BJ (cell line): ENCODE measurements at regions not wholly inside any gene's neighbourhood (a gene's known extent, or its start where the extent isn't known, plus 50 kb on each side); places are given as distances from the start of the nearest gene placed in this dataset.

Experiments
- CTCF ChIA-PET: fragments of 350-600 bp; formaldehyde crosslinking; extraction: SDS; loops from one replicate; lab custom pipeline; 2021; ENCODE audit warnings: antibody characterized with exemption, inconsistent platforms; lab: Yijun Ruan, JAX
- POLR2A ChIA-PET: fragments of 300-600 bp; sonication (Branson Sonifier 250); formaldehyde crosslinking; extraction: SDS; loops from one replicate; lab custom pipeline; 2021; ENCODE audit warnings: antibody characterized with exemption; lab: Charles Lee
- DNase-seq: peaks from one replicate; pipeline ENCODE4 v3.0.0-alpha.2; 2011; ENCODE audit warnings: low read depth
- H3K27me3 ChIP-seq: 2 replicates; pipeline ENCODE4 v1.6.0; 2011; ENCODE audit warnings: low read length; ENCODE audit not compliant: control insufficient read depth, insufficient read depth
- H3K36me3 ChIP-seq: 2 replicates; pipeline ENCODE4 v1.5.1; 2011; ENCODE audit warnings: low read length; ENCODE audit not compliant: control insufficient read depth, insufficient read depth
- H3K4me3 ChIP-seq: 2 replicates; pipeline ENCODE4 v1.5.1; 2011; ENCODE audit warnings: low read depth, mild to moderate bottlenecking, control low read depth, low read length
- TF ChIP-seq, protein P1 (sequence below): IDR thresholded peaks from 2 replicates; pipeline ENCODE4 v1.5.1; 2011; ENCODE audit warnings: low read depth, mild to moderate bottlenecking, control low read depth, inconsistent platforms, low read length, moderate library complexity; ENCODE audit not compliant: insufficient read depth

DNA sequence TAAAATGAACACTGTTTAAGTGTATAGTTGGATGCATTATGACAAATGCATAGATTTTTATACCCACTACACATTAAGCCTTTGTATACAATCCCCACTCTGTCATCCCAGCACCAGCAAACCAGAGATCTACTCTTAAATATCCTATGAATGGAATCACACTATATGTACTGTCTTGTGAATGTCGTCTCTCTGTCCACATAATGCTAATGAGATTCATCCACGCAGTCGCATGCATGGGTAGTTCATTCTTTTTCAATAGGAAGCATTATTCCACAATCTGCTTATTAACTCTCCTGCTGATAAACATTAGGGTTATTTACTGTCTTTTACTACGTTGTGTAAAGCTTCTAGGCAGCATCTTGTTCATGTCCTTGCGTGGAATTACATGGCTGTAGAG is 892.3 kb downstream of the LTN1 start:
- no peak for DNase-seq
- TF ChIP-seq, protein P1, sequence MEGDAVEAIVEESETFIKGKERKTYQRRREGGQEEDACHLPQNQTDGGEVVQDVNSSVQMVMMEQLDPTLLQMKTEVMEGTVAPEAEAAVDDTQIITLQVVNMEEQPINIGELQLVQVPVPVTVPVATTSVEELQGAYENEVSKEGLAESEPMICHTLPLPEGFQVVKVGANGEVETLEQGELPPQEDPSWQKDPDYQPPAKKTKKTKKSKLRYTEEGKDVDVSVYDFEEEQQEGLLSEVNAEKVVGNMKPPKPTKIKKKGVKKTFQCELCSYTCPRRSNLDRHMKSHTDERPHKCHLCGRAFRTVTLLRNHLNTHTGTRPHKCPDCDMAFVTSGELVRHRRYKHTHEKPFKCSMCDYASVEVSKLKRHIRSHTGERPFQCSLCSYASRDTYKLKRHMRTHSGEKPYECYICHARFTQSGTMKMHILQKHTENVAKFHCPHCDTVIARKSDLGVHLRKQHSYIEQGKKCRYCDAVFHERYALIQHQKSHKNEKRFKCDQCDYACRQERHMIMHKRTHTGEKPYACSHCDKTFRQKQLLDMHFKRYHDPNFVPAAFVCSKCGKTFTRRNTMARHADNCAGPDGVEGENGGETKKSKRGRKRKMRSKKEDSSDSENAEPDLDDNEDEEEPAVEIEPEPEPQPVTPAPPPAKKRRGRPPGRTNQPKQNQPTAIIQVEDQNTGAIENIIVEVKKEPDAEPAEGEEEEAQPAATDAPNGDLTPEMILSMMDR: no peak
- Histone ChIP-seq H3K4me3 (no peak overlapping the region), H3K36me3 (no peaks in the 10 kb centered on the region), H3K27me3 (no peaks in the 10 kb centered on the region)
- POLR2A ChIA-PET: no interaction called here
- CTCF ChIA-PET: no interaction called here

DNA sequence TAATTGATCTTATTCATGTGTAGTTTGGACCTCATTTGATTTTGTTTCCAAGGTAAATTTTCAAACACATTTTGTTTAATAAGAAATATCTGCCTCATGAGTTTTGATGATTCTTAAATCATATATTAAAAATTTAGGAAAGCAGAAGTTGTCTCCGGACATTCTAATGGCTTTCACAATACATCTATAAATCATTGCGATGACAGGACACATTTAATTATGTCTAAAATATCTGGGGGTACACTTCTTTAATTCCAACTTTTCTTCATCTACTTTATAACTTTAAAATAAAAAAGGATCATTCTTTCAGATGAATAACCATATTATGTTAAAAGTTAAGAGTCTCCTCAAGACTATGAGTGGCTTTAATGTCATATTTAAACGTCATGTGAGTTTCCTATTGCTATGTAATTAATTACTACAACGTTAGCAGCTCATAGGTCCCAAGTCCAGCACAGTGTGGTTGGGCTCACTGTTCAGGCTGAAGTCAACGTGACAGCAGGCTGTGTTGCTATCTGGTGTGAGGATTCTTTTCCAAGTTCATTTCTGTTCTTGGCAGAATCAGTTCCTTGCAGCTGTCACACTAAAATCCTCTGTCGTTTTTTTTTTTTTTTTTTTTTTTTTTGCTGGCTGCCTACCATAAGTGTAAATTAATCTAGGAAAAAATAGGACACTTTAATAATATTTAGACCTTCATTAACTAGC is 893.5 kb downstream of the LTN1 start:
- ChIA-PET POLR2A (no interaction called here), CTCF (no interaction called here)
- Histone ChIP-seq H3K4me3 (no peak overlapping the region), H3K36me3 (no peaks in the 10 kb centered on the region), H3K27me3 (no peaks in the 10 kb centered on the region)
- DNase-seq: no peak
- TF ChIP-seq, protein P1: no peak

DNA sequence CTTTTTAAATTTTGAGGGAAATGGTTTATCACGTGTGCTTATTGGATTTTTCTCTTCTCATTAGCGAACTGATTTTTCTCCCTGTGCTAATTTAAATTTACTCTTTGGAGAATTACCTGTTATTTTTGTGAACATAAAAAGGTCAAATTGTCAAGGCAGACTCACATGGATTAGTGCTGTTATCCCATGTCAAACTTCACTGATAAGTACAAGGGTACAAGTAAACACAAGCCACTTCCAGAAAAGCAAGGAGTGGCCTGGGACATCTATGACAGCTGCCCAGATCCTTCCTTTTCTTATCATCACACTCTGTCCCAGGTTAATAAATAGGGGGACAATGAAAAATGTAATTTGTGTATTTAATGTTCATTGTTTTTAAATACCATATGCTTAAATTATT is 901.2 kb downstream of the LTN1 start:
- CTCF ChIA-PET: no interaction called here
- H3K36me3 ChIP-seq: no peaks in the 10 kb centered on the region
- no peak for DNase-seq
- TF ChIP-seq, protein P1: no peak
- no peak overlapping the region for H3K4me3 ChIP-seq
- H3K27me3 ChIP-seq: no peaks in the 10 kb centered on the region
- POLR2A ChIA-PET: no interaction called here

DNA sequence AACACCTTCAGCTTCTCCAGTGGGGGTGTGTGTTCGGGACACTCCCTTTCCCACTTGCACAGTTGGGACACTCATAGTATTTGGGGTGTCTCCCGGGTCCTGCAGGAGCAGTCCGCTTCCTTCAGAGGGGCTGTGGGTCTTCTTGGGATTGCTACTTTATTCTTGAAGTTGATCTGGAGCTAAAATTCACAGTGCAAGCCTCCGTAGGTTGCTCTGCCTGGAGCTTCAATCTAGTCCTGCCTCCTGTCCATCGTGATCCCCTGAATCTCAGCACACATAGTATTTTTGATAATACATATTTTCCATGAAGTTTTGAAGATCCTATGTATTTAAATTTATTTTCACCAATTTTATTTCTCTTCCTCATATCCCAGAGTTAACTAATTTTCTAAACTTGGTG is 902.1 kb downstream of the LTN1 start:
- no peak for DNase-seq
- Histone ChIP-seq H3K27me3 (no peaks in the 10 kb centered on the region), H3K36me3 (no peaks in the 10 kb centered on the region), H3K4me3 (no peak overlapping the region)
- TF ChIP-seq, protein P1: no peak
- CTCF ChIA-PET: no interaction called here
- POLR2A ChIA-PET: no interaction called here

DNA sequence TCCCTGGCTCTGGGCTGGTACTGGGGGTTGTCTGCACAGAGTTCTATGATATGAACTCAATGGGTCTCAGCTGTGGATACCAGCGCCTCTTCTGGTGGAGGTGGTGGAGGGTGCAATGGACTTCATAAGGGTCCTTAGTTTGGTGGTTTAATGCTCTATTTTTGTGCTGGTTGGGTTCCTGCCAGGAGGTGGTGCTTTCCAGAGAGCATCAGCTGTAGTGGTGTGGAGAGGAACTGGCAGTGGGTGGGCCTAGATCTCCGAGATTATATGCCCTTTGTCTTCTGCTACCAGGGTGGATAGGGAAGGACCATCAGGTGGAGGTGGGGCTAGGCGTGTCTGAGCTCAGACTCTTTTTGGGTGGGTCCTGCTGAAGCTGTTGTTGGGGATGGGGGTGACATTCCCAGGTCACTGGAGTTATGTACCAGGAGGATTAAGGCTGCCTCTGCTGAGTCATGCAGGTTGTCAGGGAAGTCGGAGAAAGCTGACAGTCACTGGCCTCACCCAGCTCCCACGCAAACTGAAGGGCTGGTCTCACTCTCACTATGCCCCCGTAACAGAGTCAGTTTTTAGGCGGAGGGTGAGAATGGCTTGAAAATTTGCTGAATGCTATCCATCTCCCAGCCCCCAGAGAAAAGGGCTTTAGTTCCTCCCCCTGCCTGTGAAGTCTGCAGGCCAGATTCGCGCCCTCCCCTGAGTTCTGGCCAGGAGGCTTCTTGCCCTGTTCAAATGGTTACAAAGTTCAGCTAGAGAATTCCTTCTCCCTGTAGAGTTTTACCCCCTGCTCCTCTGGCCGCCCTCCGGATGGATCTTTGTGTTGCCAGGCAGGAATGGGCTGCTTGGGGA is 902.9 kb downstream of the LTN1 start:
- H3K4me3 ChIP-seq: no peak overlapping the region
- POLR2A ChIA-PET: no interaction called here
- TF ChIP-seq, protein P1: no peak
- CTCF ChIA-PET: no interaction called here
- no peak for DNase-seq
- H3K27me3 ChIP-seq: no peaks in the 10 kb centered on the region
- no peaks in the 10 kb centered on the region for H3K36me3 ChIP-seq
